AG09319 (cell line): ENCODE measurements at regions not wholly inside any gene's neighbourhood (a gene's known extent, or its start where the extent isn't known, plus 50 kb on each side); places are given as distances from the start of the nearest gene placed in this dataset.
"Not testable (repeated sequence)": the region's sequence is repeated elsewhere in the genome, so short reads cannot be mapped to it uniquely, and the experiment has no call there.

Experiments
- DNase-seq: peaks from one replicate; pipeline ENCODE4 v3.0.0-alpha.2; 2010; ENCODE audit warnings: low read depth; ENCODE audit errors: extremely low read depth
- TF ChIP-seq, protein P1 (sequence below): IDR thresholded peaks from 2 replicates; pipeline ENCODE4 v1.5.1; 2011; ENCODE audit warnings: low read depth, mild to moderate bottlenecking, inconsistent platforms, low read length, moderate library complexity

DNA sequence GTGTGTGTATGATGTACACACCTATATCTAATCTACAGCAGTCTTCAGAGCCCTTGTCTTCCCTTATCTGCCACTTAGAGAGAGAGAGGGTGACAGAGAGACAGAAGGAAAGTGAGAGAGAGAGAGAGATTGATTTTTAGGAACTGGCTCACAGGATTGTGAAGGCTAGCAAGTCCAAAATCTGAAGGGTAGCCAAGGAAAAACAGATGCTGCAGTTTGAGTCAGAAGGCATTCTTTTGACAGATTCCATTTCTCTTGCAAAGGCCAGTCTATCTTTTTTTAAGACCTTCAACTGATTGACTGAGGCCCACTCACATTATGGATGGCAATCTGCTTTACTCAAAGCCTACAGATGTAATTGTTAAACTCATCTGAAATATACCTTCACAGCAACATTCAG, 664.0 kb upstream of the IGFBP7 start:
- DNase-seq: no peak
- TF ChIP-seq, protein P1, sequence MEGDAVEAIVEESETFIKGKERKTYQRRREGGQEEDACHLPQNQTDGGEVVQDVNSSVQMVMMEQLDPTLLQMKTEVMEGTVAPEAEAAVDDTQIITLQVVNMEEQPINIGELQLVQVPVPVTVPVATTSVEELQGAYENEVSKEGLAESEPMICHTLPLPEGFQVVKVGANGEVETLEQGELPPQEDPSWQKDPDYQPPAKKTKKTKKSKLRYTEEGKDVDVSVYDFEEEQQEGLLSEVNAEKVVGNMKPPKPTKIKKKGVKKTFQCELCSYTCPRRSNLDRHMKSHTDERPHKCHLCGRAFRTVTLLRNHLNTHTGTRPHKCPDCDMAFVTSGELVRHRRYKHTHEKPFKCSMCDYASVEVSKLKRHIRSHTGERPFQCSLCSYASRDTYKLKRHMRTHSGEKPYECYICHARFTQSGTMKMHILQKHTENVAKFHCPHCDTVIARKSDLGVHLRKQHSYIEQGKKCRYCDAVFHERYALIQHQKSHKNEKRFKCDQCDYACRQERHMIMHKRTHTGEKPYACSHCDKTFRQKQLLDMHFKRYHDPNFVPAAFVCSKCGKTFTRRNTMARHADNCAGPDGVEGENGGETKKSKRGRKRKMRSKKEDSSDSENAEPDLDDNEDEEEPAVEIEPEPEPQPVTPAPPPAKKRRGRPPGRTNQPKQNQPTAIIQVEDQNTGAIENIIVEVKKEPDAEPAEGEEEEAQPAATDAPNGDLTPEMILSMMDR: no peak

DNA sequence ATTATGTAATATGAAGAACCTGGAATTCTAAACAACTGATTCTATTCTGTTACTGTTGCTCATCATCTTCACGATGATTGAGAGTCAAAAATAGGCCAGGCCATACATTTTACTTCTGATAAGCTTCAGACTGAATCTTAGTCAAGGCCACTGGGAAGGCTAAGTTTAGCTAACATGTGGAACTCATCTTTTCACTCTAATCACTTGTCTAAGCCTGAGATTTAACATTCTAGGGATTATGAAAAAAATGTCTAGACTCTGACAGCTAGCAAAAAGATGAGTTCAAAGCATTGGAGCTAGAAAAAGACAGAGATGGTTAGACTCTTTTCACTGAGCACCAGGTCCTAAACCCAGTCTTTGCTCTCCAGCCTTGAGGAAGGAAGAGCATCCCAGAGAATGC, 656.2 kb upstream of the IGFBP7 start:
- TF ChIP-seq, protein P1: no peak
- no peak for DNase-seq

DNA sequence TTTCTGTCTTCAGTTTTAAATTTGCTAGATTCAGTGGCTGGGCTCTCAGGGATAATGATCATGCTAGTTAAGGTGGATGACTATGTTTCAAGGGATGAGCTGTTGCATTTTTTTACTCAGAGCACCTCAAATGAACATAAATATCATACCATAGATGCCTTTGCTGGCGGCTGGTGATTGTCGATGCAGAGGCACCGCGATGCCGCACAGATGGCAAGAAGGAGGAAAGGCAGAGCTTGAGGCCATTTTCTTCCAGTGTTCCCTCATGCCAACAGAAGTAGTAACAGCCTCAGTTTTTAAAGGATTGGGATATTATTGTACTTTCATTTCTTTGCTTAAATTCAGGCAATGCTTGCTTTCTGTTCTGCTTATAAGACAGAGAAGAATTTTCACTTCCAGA, 654.7 kb upstream of the IGFBP7 start:
- no peak for DNase-seq
- TF ChIP-seq, protein P1: no peak

DNA sequence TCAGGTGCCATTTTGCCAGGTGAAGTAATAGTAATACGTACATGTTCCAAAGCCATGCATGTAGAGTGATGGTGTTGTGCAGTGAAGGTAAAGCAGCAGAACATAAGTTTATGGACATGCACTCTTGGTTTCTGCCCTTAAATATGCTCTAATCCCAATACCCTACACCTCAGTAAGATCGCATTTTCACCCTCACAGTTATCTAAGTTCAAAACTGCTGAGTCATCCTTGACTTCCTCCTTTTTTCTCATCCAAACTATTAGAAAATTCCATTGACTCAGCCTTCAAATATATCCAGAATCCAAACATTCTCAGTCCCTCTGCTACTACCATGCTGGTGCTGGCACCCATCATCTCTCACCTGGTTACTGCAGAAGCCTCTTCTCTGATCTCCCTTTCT, 652.9 kb upstream of the IGFBP7 start:
- TF ChIP-seq, protein P1: no peak
- DNase-seq: no peak

DNA sequence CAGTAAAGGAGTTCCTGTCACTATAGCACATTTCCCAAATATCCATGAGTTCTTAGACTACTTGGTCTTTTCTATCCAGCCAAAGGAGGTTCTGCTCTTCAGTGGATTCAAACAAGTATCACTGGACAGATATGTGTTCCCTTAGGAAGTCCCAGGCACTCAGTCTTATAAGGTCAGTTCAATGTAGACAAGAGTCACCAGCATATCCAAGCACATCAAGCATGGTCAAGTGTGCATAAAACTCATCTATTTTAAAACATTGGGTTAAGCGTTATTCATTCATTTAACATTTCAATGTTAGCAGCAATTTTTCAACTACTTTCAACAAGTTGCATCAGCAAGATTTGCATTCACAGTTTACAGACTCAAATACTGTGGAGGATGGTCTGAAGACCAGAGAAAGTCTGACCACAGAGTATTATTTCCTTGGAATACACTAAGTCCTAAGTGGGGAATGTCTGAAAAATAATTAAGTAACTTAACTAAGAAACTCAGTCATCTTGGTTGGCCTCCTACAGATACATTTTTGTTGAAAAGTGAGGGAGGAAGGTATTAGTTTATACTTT, 630.5 kb upstream of the IGFBP7 start:
- TF ChIP-seq, protein P1: no peak
- DNase-seq: no peak

DNA sequence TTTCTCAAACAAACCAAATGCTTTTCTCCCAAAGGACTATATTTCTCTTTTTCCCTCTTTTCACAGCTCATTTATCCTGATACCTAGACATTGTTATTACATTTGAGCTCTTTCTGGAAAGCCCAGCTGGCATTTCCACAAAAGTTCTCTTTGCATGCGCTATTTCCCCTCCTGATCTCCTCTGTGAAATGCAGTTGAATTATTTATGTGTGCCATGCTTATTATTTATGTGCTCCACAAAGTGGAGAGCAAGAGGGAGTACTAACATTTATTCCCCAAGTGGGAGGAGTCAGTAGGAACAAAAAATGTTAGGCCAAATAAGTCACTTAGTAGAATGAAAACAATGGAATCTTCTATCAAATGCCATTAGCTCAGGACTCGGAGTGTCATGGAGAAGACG, 626.6 kb upstream of the IGFBP7 start:
- no peak for DNase-seq
- TF ChIP-seq, protein P1: no peak

DNA sequence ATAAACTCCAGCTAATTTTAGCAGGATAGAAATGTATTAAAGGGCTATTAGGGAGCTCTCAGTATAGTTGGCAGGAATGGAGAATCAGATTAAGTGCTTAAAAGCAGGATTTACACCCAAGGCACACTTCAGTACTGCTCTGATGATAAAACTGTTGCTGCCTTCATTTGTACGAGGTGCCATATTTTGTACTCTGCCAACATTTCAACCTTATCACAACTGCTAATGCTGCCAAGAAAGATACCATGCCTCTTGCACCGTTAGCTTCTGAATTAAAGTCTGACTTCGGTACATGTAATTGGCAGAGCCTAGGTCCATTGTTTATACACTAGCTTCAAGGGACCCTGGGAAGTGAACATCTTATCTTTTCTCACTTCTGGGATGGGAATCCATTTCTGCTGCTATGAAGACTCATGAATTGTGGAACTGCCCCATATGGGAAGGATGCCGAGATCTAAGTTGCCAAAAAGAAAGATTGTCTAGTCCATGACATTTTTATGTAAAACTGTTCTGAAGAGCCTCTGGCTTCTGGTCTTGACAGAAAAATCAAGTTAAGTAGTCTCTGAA, 624.0 kb upstream of the IGFBP7 start:
- DNase-seq: no peak
- TF ChIP-seq, protein P1: no peak

DNA sequence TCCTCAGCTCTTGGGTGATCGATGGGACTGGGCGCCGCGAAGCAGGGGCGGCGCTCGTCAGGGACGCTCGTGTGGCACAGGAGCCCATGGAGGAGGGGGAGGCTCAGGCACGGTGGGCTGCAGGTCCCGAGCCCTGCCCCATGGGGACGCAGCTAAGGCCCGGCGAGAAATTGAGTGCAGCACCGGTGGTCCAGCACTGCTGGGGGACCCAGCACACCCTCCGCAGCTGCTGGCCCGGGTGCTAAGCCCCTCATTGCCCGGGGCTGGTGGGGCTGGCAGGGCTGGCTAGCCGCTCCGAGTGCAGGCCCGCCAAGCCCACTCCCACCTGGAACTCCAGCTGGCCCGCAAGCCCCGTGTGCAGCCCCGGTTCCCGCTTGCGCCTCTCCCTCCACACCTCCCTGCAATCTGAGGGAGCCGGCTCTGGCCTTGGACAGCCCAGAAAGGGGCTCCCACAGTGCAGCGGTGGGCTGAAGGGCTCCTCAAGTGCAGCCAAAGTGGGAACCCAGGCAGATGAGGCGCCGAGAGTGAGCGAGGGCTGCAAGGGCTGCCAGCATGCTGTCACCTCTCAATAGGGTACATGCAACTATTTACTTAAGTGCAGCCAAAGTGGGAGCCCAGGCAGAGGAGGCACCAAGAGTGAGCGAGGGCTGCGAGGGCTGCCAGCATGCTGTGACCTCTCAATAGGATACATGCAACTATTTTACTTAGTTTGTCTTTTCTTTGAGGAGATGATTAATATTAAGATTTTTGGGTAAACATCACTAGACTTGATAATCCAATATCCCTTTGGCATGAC, 619.8 kb upstream of the IGFBP7 start:
- not testable (repeated sequence) for DNase-seq
